DOHH2 (cell line): ENCODE measurements at regions not wholly inside any gene's neighbourhood (a gene's known extent, or its start where the extent isn't known, plus 50 kb on each side); places are given as distances from the start of the nearest gene placed in this dataset.
"Not testable (repeated sequence)": the region's sequence is repeated elsewhere in the genome, so short reads cannot be mapped to it uniquely, and the experiment has no call there.

Source experiments
- H3F3A ChIP-seq: fragments of 200-600 bp; sonication (generic), shearing (Covaris generic); 2 replicates; pipeline ENCODE4 v1.6.0; 2016; ENCODE audit warnings: antibody characterized with exemption, mild to moderate bottlenecking; ENCODE audit not compliant: control insufficient read depth, insufficient read depth
- H3K27ac ChIP-seq: fragments of 200-600 bp; sonication (generic); 2 replicates; pipeline ENCODE4 v1.5.1; 2014; ENCODE audit warnings: low read depth, mild to moderate bottlenecking, low read length, moderate library complexity
- H3K27me3 ChIP-seq: fragments of 200-600 bp; sonication (generic); 2 replicates; pipeline ENCODE4 v1.6.1; 2014; ENCODE audit warnings: mild to moderate bottlenecking, low read length, mixed read lengths; ENCODE audit not compliant: control insufficient read depth
- H3K36me3 ChIP-seq: fragments of 200-600 bp; sonication (generic); 2 replicates; pipeline ENCODE4 v1.6.1; 2014; ENCODE audit warnings: mild to moderate bottlenecking, low read length, moderate library complexity, mixed read lengths; ENCODE audit not compliant: control insufficient read depth
- H3K4me1 ChIP-seq: fragments of 200-600 bp; sonication (generic); 2 replicates; pipeline ENCODE4 v1.6.1; 2014; ENCODE audit warnings: mild to moderate bottlenecking, low read length, mixed read lengths; ENCODE audit not compliant: control insufficient read depth
- H3K4me2 ChIP-seq: fragments of 200-600 bp; sonication (generic); 2 replicates; pipeline ENCODE4 v1.6.0; 2014; ENCODE audit warnings: mild to moderate bottlenecking, low read length, moderate library complexity
- H3K4me3 ChIP-seq: fragments of 200-600 bp; sonication (generic); 2 replicates; pipeline ENCODE4 v1.5.1; 2014; ENCODE audit warnings: mild to moderate bottlenecking, low read length, mixed read lengths
- H3K79me2 ChIP-seq: fragments of 200-600 bp; sonication (generic); 2 replicates; pipeline ENCODE4 v1.6.1; 2014; ENCODE audit warnings: mild to moderate bottlenecking, low read length, mixed read lengths; ENCODE audit not compliant: control insufficient read depth
- H3K9me2 ChIP-seq: fragments of 200-600 bp; sonication (generic); replicated peaks from 2 replicates; pipeline ENCODE4 v1.6.1; 2014; ENCODE audit warnings: mild to moderate bottlenecking, low read length, mixed read lengths; ENCODE audit not compliant: control insufficient read depth
- H3K9me3 ChIP-seq: fragments of 200-600 bp; sonication (generic); 2 replicates; pipeline ENCODE4 v1.6.1; 2014; ENCODE audit warnings: antibody characterized with exemption, low read length, mixed read lengths; ENCODE audit not compliant: control insufficient read depth, insufficient read depth
- H4K20me1 ChIP-seq: fragments of 200-600 bp; sonication (generic); 2 replicates; pipeline ENCODE4 v1.6.0; 2014; ENCODE audit warnings: low read depth, mild to moderate bottlenecking, antibody characterized with exemption, low read length, moderate library complexity; ENCODE audit not compliant: control insufficient read depth, insufficient read depth
- CTCF ChIP-seq: fragments of 200-600 bp; sonication (generic); IDR thresholded peaks from one replicate; pipeline ENCODE4 v1.5.1; 2014; ENCODE audit warnings: antibody characterized with exemption, mild to moderate bottlenecking, low read depth, low read length; ENCODE audit not compliant: poor library complexity, severe bottlenecking
- EZH2phosphoT487 ChIP-seq: fragments of 200-600 bp; sonication (generic); IDR thresholded peaks from 2 replicates; pipeline ENCODE4 v1.6.1; 2017; ENCODE audit warnings: borderline replicate concordance, mild to moderate bottlenecking, antibody characterized with exemption, low read length, moderate library complexity, mixed read lengths

- TF ChIP-seq CTCF = no peak
- no peak for TF ChIP-seq EZH2phosphoT487
- H3K4me2 ChIP-seq = no peak overlapping the region
- no peak overlapping the region for H3K4me3 ChIP-seq
- no peak overlapping the region for H3K27ac ChIP-seq
- no peaks in the 10 kb centered on the region for H3K36me3 ChIP-seq
- no peaks in the 10 kb centered on the region for H3K9me3 ChIP-seq
- peaks cover 10% of the 10 kb centered on the region; the same call in 1 of the 2 replicates for H3K27me3 ChIP-seq
- H3F3A ChIP-seq = no peaks in the 10 kb centered on the region
- H3K9me2 ChIP-seq = no peaks in the 10 kb centered on the region
- H3K4me1 ChIP-seq = peaks cover 11% of the 10 kb centered on the region
- no peaks in the 10 kb centered on the region for H4K20me1 ChIP-seq
- no peaks in the 10 kb centered on the region for H3K79me2 ChIP-seq
Measured at GRCh38 chr11:33976495-33977199, 74.9 kb upstream of the CAPRIN1 start.

- no peaks in the 10 kb centered on the region for H4K20me1 ChIP-seq
- peaks cover 5% of the 10 kb centered on the region; the same call in 1 of the 2 replicates for H3K27me3 ChIP-seq
- no peak for TF ChIP-seq CTCF
- no peak for TF ChIP-seq EZH2phosphoT487
- H3F3A ChIP-seq = no peaks in the 10 kb centered on the region
- no peak overlapping the region for H3K4me3 ChIP-seq
- H3K27ac ChIP-seq = no peak overlapping the region
- H3K4me1 ChIP-seq = peaks cover 28% of the 10 kb centered on the region
- no peaks in the 10 kb centered on the region for H3K9me3 ChIP-seq
- no peak overlapping the region for H3K4me2 ChIP-seq
- no peaks in the 10 kb centered on the region for H3K9me2 ChIP-seq
- H3K79me2 ChIP-seq = no peaks in the 10 kb centered on the region
- no peaks in the 10 kb centered on the region for H3K36me3 ChIP-seq
Measured at GRCh38 chr11:33974804-33975203, 76.7 kb upstream of the CAPRIN1 start.

DNA sequence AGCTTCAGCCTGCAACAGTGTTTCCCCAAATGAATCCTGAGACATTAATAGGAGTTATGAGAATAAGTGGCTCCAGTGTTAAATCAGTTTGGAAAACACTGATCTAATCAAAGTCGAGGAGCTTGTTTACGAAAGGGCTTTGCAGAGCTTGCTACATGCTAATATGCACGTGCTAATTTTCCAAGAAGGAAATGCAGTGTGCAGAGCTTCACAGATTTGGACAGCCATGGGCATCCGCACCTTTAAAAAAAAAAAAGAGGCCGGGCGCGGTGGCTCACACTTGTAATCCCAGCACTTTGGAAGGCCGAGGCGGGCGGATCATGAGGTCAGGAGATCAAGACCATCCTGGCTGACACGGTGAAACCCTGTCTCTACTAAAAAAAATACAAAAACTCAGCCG lies 79.7 kb upstream of the LMO2 start:
- H3K36me3 ChIP-seq, H4K20me1 ChIP-seq, H3F3A ChIP-seq, H3K27ac ChIP-seq, H3K27me3 ChIP-seq, H3K79me2 ChIP-seq, H3K4me3 ChIP-seq, H3K9me3 ChIP-seq, H3K9me2 ChIP-seq: not testable (repeated sequence)
- Histone ChIP-seq H3K4me1 (peaks cover 30% of the 10 kb centered on the region), H3K4me2 (peak overlapping the region; percentile 8; the same call in 1 of the 2 replicates)

DNA sequence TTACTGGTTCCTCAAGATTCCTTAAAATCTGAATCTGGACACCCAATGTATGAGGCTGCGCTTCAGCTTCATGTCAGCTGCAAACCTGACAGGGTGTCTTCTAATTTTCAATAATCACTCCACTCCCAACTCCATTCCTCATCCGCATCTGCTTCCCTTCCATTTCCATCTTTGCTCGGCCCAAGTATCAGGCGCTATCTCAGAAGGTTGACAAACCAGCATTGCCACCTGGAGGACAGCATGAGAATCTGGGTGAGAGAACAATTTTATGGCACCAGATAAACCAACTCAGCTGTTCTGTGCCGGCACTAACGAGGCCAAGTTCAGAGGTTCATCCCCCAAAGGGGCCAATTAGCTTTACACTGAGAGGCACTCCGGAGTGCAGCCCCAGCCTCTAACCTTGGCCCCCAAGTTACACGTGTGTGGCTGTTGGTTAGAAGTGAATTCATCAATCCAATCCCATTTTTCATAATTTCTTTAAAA lies 79.1 kb upstream of the LMO2 start:
- peak overlapping the region; percentile 8; the same call in 1 of the 2 replicates for H3K4me2 ChIP-seq
- H3K9me2 ChIP-seq = no peaks in the 10 kb centered on the region
- no peaks in the 10 kb centered on the region for H3K79me2 ChIP-seq
- H3K27me3 ChIP-seq = peaks cover 5% of the 10 kb centered on the region; the same call in 1 of the 2 replicates
- no peaks in the 10 kb centered on the region for H4K20me1 ChIP-seq
- no peak overlapping the region for H3K27ac ChIP-seq
- H3K4me3 ChIP-seq = no peak overlapping the region
- no peak for TF ChIP-seq EZH2phosphoT487
- peak; percentile 88 for TF ChIP-seq CTCF
- H3K4me1 ChIP-seq = peaks cover 30% of the 10 kb centered on the region
- H3K9me3 ChIP-seq = no peaks in the 10 kb centered on the region
- H3K36me3 ChIP-seq = no peaks in the 10 kb centered on the region
- H3F3A ChIP-seq = no peaks in the 10 kb centered on the region
